Lung (tissue), 11 donors: ENCODE measurements at regions not wholly inside any gene's neighbourhood (a gene's known extent, or its start where the extent isn't known, plus 50 kb on each side); places are given as distances from the start of the nearest gene placed in this dataset.
A peak's percentile ranks its signal among the peaks of the same experiment; 100 is the strongest.

ENCODE experiments used
- ATAC-seq: fragments of 200-7000 bp; cut with Tn5 transposase; one replicate; pipeline ENCODE4 v1.9.1; 2020; ENCODE audit warnings: moderate number of reproducible peaks; ENCODE audit not compliant: insufficient read depth, low FRiP score
- DNase-seq, 3 donors: peaks; one replicate each; pipeline ENCODE4 v3.0.0-alpha.2; 2013 to 2017
- H3K27ac ChIP-seq, 2 donors: one replicate each; pipeline ENCODE4 v1.5.1; 2013; ENCODE audit warnings: mild to moderate bottlenecking in 2 of 2, moderate library complexity in 2 of 2, control low read depth in 1 of 2, inconsistent platforms in 1 of 2, low read depth in 1 of 2, low read length in 1 of 2
- H3K27me3 ChIP-seq, 3 donors: one replicate each; pipeline ENCODE4 v1.5.1; 2013; ENCODE audit warnings: low read length in 2 of 3; ENCODE audit not compliant: control insufficient read depth in 3 of 3, insufficient read depth in 3 of 3
- H3K36me3 ChIP-seq, 4 donors: one replicate each; pipeline ENCODE4 v1.5.1; 2013; ENCODE audit warnings: low read length in 4 of 4, mild to moderate bottlenecking in 1 of 4, moderate library complexity in 1 of 4; ENCODE audit not compliant: control insufficient read depth in 4 of 4, insufficient read depth in 4 of 4
- H3K4me1 ChIP-seq, 5 donors: one replicate each; pipeline ENCODE4 v1.5.1; 2013; ENCODE audit warnings: low read length in 5 of 5, mild to moderate bottlenecking in 2 of 5, moderate library complexity in 1 of 5; ENCODE audit not compliant: control insufficient read depth in 5 of 5, insufficient read depth in 5 of 5
- H3K4me3 ChIP-seq: one replicate; pipeline ENCODE4 v1.5.1; 2013; ENCODE audit warnings: mild to moderate bottlenecking, control low read depth, moderate library complexity
- H3K9ac ChIP-seq, 2 donors: one replicate each; pipeline ENCODE4 v1.5.1; 2013; ENCODE audit warnings: low read length in 2 of 2, control low read depth in 1 of 2; ENCODE audit not compliant: insufficient read depth in 1 of 2
- H3K9me3 ChIP-seq, 4 donors: one replicate each; pipeline ENCODE4 v1.5.1; 2013; ENCODE audit warnings: low read length in 3 of 4, mild to moderate bottlenecking in 1 of 4, moderate library complexity in 1 of 4; ENCODE audit not compliant: control insufficient read depth in 4 of 4, insufficient read depth in 3 of 4
- CTCF ChIP-seq: IDR thresholded peaks from 2 replicates; pipeline ENCODE4 v1.5.1; 2012; ENCODE audit warnings: mild to moderate bottlenecking; ENCODE audit errors: control extremely low read depth, extremely low read depth
- WGBS, 2 donors: extraction: QIAGEN DNeasy Blood & Tissue Kit; methylation state at CpG; one replicate each; pipeline ENCODE4 v1.1.7; 2013; 5-methylcytosine and 5-hydroxymethylcytosine counted together
- donor health status: control.
- donor health status: control.
- donor health status: Bipolar disorder and iron deficiency.
- donor health status: healthy.
- donor health status: DM: yes; HTN: yes; CAD: no.

GRCh38 chr13:40446365-40446764 lies 220.1 kb downstream of the FOXO1 start:
- 51 to 79% methylated on average over 2 of the region's 2 CpGs for WGBS, 2 donors
- H3K36me3 ChIP-seq = no peaks in the 10 kb centered on the region
- H3K27ac ChIP-seq = no peak overlapping the region
- TF ChIP-seq CTCF = no peak
- ATAC-seq = no peak
- H3K27me3 ChIP-seq = no peaks in the 10 kb centered on the region
- H3K4me3 ChIP-seq = no peak overlapping the region
- H3K9ac ChIP-seq = no peak overlapping the region
- DNase-seq = no peak
- peaks cover 0 to 10% (median under 1%) of the 10 kb centered on the region in 5 donors for H3K4me1 ChIP-seq
- peaks cover 0 to 2% (median 0%) of the 10 kb centered on the region in 4 donors for H3K9me3 ChIP-seq

- H3K9me3 ChIP-seq = peaks cover 0 to 2% (median 0%) of the 10 kb centered on the region in 4 donors
- no peak for DNase-seq
These were observed 218.6 kb downstream of the FOXO1 start for GRCh38 chr13:40447857-40448256.

GRCh38 chr13:40452038-40452666 lies 214.3 kb downstream of the FOXO1 start:
- Histone ChIP-seq H3K36me3 (no peaks in the 10 kb centered on the region), H3K27me3 (no peaks in the 10 kb centered on the region), H3K9me3 (peaks cover 0 to 2% (median 0%) of the 10 kb centered on the region in 4 donors), H3K9ac (no peak overlapping the region), H3K27ac (no peak overlapping the region), H3K4me1 (peaks cover 0 to 5% (median 0%) of the 10 kb centered on the region in 5 donors), H3K4me3 (no peak overlapping the region)
- DNase-seq (no peak), ATAC-seq (peak; percentile 5)
- TF ChIP-seq CTCF = no peak
- 78 to 82% methylated on average over 5 of the region's 5 CpGs for WGBS, 2 donors

More at GRCh38 chr13:40447857-40448256, 218.6 kb downstream of the FOXO1 start:
- ATAC-seq = no peak
- Histone ChIP-seq H3K27me3 (no peaks in the 10 kb centered on the region), H3K4me1 (peaks cover 0 to 3% (median 0%) of the 10 kb centered on the region in 5 donors), H3K36me3 (no peaks in the 10 kb centered on the region), H3K9ac (no peak overlapping the region), H3K27ac (no peak overlapping the region), H3K4me3 (no peak overlapping the region)
- TF ChIP-seq CTCF = no peak
- 78 to 99% methylated on average over 3 of the region's 3 CpGs for WGBS, 2 donors
